Liver (tissue), 3 donors: ENCODE measurements at regions not wholly inside any gene's neighbourhood (a gene's known extent, or its start where the extent isn't known, plus 50 kb on each side); places are given as distances from the start of the nearest gene placed in this dataset.

Experiments used
- EGR1 ChIP-seq, 2 donors: IDR thresholded peaks; 2 replicates each; pipeline ENCODE4 v1.6.1; 2016 to 2018; ENCODE audit warnings: antibody characterized with exemption in 2 of 2, low read depth in 2 of 2
- YY1 ChIP-seq: IDR thresholded peaks from 2 replicates; pipeline ENCODE4 v1.6.1; 2016; ENCODE audit warnings: antibody characterized with exemption, mild to moderate bottlenecking
- TF ChIP-seq, protein P1 (sequence below): fragments of 150-350 bp; IDR thresholded peaks from 2 replicates; pipeline ENCODE4 v1.5.1; 2017; ENCODE audit warnings: improper control_type of control experiment, low read depth, low read length; ENCODE audit not compliant: missing input control
- TF ChIP-seq, protein P2 (sequence below): IDR thresholded peaks from 2 replicates; pipeline ENCODE4 v1.6.1; 2016; ENCODE audit warnings: antibody characterized with exemption
- donor health status: healthy.
- donor health status: healthy.

DNA sequence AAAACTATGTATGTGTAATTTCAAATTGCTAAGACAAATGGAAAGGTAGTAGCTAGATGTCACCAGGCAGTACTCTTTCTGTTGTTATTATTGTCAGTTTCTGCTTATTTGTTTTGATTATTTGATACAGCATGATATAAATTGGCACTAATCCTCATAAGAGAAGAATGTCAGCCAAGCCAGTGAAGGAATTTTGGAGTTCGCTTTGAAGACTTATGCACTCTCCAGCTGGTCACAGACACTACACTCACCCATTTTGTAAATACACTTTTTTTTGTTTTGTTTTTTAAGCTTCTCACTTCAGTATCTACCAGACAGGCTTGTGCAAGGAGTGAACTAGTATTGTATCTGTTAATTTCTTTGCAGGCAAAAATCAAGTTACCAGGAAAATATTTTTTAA is 180.2 kb upstream of the TTC14 start:
- TF ChIP-seq, protein P1, sequence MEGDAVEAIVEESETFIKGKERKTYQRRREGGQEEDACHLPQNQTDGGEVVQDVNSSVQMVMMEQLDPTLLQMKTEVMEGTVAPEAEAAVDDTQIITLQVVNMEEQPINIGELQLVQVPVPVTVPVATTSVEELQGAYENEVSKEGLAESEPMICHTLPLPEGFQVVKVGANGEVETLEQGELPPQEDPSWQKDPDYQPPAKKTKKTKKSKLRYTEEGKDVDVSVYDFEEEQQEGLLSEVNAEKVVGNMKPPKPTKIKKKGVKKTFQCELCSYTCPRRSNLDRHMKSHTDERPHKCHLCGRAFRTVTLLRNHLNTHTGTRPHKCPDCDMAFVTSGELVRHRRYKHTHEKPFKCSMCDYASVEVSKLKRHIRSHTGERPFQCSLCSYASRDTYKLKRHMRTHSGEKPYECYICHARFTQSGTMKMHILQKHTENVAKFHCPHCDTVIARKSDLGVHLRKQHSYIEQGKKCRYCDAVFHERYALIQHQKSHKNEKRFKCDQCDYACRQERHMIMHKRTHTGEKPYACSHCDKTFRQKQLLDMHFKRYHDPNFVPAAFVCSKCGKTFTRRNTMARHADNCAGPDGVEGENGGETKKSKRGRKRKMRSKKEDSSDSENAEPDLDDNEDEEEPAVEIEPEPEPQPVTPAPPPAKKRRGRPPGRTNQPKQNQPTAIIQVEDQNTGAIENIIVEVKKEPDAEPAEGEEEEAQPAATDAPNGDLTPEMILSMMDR: no peak
- TF ChIP-seq EGR1 (IDR thresholded peaks at IDR 0.05; ENCODE audit: low read depth in 2 of 2): no peak
- TF ChIP-seq, protein P2, sequence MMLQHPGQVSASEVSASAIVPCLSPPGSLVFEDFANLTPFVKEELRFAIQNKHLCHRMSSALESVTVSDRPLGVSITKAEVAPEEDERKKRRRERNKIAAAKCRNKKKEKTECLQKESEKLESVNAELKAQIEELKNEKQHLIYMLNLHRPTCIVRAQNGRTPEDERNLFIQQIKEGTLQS: no peak
- no peak for TF ChIP-seq YY1
